ENCODE measurements at regions not wholly inside any gene's neighbourhood (a gene's known extent, or its start where the extent isn't known, plus 50 kb on each side); places are given as distances from the start of the nearest gene placed in this dataset.

DNA sequence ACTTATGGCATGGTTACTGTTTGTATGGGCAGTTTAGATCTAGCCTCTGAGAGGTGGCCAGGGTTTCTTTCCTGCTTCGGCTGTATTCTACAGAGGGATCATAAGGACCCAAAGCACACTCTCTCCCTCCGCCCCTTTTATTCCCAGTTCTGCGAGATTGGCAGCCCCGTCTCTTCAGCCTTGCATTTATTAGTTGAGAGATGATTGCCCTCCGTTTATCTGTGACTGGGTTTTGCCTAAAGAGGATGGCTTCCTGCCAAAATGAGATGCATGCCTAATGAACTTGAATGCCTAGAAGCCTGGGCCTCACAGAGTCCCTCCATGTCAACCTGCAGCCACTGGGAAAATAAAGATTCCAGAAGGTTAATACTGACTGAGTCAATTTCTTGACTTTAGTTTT lies 97.1 kb upstream of the CHL1 start:
- no peaks in the 10 kb centered on the region for H3K9me3 Mint-ChIP-seq
- no peak overlapping the region for H3K4me3 Mint-ChIP-seq
- H3K36me3 Mint-ChIP-seq (ENCODE audit: low read depth): no peaks in the 10 kb centered on the region
- Histone ChIP-seq H3K4me1 (ENCODE audit: control insufficient read depth, insufficient read depth, low read length) (no peaks in the 10 kb centered on the region), H3K36me3 (ENCODE audit: control insufficient read depth, insufficient read depth, low read length) (no peaks in the 10 kb centered on the region), H3K4me3 (ENCODE audit: low read length) (no peak overlapping the region), H3K9ac (ENCODE audit: extremely low read depth, low read length, poor library complexity, severe bottlenecking) (no peak overlapping the region), H3K27ac (ENCODE audit: low read depth, low read length) (no peak overlapping the region), H3K27me3 (ENCODE audit: control insufficient read depth, insufficient read depth, low read length, poor library complexity, severe bottlenecking) (no peaks in the 10 kb centered on the region), H3K9me3 (ENCODE audit: control insufficient read depth, low read length) (peaks cover 89% of the 10 kb centered on the region)
- WGBS, 2 experiments (ENCODE audit: insufficient coverage in 1 of 2, insufficient read length in 1 of 2): 69 to 71% methylated on average over 4 to 5 of the region's 5 CpGs
- no peaks in the 10 kb centered on the region for H3K27me3 Mint-ChIP-seq (ENCODE audit: insufficient read depth)
- no peaks in the 10 kb centered on the region for H3K4me1 Mint-ChIP-seq
- TF ChIP-seq, protein P1, sequence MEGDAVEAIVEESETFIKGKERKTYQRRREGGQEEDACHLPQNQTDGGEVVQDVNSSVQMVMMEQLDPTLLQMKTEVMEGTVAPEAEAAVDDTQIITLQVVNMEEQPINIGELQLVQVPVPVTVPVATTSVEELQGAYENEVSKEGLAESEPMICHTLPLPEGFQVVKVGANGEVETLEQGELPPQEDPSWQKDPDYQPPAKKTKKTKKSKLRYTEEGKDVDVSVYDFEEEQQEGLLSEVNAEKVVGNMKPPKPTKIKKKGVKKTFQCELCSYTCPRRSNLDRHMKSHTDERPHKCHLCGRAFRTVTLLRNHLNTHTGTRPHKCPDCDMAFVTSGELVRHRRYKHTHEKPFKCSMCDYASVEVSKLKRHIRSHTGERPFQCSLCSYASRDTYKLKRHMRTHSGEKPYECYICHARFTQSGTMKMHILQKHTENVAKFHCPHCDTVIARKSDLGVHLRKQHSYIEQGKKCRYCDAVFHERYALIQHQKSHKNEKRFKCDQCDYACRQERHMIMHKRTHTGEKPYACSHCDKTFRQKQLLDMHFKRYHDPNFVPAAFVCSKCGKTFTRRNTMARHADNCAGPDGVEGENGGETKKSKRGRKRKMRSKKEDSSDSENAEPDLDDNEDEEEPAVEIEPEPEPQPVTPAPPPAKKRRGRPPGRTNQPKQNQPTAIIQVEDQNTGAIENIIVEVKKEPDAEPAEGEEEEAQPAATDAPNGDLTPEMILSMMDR (conservative IDR thresholded peaks at IDR 0.05): no peak
- H3K27ac Mint-ChIP-seq: no peak overlapping the region
- no peak for DNase-seq

DNA sequence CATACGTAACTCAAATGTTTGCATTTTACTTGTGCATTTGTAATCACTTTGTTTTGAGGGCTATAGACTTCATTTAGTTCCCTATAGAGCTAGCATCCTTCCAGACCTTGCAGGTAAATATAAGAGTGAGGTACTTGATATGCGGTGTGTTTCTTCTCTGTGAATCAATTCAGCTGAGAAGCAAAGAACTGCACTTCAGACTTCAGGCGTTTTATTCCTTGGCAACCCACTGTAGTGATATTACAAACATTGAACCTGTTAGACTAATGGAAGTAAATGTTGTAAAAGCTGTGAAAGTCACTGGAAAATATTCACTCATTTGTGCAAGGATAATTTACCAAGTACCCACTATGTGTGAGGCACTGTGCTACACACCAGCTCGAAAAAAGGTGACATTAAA lies 94.1 kb upstream of the CHL1 start:
- Mint-ChIP-seq H3K4me3 (no peak overlapping the region), H3K27ac (no peak overlapping the region), H3K4me1 (peaks cover 12% of the 10 kb centered on the region), H3K27me3 (ENCODE audit: insufficient read depth) (no peaks in the 10 kb centered on the region), H3K36me3 (ENCODE audit: low read depth) (no peaks in the 10 kb centered on the region), H3K9me3 (no peaks in the 10 kb centered on the region)
- Histone ChIP-seq H3K27ac (ENCODE audit: low read depth, low read length) (no peak overlapping the region), H3K27me3 (ENCODE audit: control insufficient read depth, insufficient read depth, low read length, poor library complexity, severe bottlenecking) (no peaks in the 10 kb centered on the region), H3K36me3 (ENCODE audit: control insufficient read depth, insufficient read depth, low read length) (no peaks in the 10 kb centered on the region), H3K9ac (ENCODE audit: extremely low read depth, low read length, poor library complexity, severe bottlenecking) (no peak overlapping the region), H3K9me3 (ENCODE audit: control insufficient read depth, low read length) (peaks cover 85% of the 10 kb centered on the region), H3K4me3 (ENCODE audit: low read length) (no peak overlapping the region), H3K4me1 (ENCODE audit: control insufficient read depth, insufficient read depth, low read length) (no peaks in the 10 kb centered on the region)
- WGBS, 2 experiments (ENCODE audit: insufficient coverage in 1 of 2, insufficient read length in 1 of 2): 78 to 95% methylated on average over 2 to 4 of the region's 4 CpGs
- DNase-seq: no peak
- TF ChIP-seq, protein P1 (conservative IDR thresholded peaks at IDR 0.05): no peak

DNA sequence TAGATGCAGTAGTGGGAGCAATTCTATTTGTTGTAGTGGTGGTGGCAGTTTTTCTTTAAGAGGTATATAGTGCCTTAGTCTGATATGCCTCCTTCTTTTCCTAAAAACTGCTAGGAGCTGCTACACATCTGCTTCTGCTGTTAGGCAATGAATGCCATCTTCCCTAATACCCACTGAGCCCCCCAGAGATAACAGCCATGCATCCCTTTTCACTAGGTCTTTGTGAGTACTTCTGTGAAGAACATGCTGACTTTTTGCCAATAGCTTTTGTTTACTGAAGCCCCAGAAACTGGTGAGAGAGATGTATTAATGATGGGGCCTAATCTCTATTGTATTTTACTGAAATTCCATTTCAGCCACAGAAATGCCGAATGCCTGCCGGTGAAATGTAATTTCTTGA lies 92.6 kb upstream of the CHL1 start:
- H3K9me3 ChIP-seq (ENCODE audit: control insufficient read depth, low read length): peaks cover 87% of the 10 kb centered on the region
- H3K9ac ChIP-seq (ENCODE audit: extremely low read depth, low read length, poor library complexity, severe bottlenecking): no peak overlapping the region
- H3K27ac ChIP-seq (ENCODE audit: low read depth, low read length): no peak overlapping the region
- H3K4me1 Mint-ChIP-seq: peaks cover 12% of the 10 kb centered on the region
- H3K4me1 ChIP-seq (ENCODE audit: control insufficient read depth, insufficient read depth, low read length): no peaks in the 10 kb centered on the region
- H3K4me3 Mint-ChIP-seq: no peak overlapping the region
- TF ChIP-seq, protein P1 (conservative IDR thresholded peaks at IDR 0.05): no peak
- H3K27me3 Mint-ChIP-seq (ENCODE audit: insufficient read depth): no peaks in the 10 kb centered on the region
- H3K36me3 ChIP-seq (ENCODE audit: control insufficient read depth, insufficient read depth, low read length): no peaks in the 10 kb centered on the region
- no peaks in the 10 kb centered on the region for H3K9me3 Mint-ChIP-seq
- H3K4me3 ChIP-seq (ENCODE audit: low read length): no peak overlapping the region
- no peak for DNase-seq
- H3K36me3 Mint-ChIP-seq (ENCODE audit: low read depth): no peaks in the 10 kb centered on the region
- no peak overlapping the region for H3K27ac Mint-ChIP-seq
- WGBS, 2 experiments (ENCODE audit: insufficient coverage in 1 of 2, insufficient read length in 1 of 2): 92% methylated on average over 2 of the region's 2 CpGs; no CpG with 5 or more reads in 1 of the 2 experiments
- H3K27me3 ChIP-seq (ENCODE audit: control insufficient read depth, insufficient read depth, low read length, poor library complexity, severe bottlenecking): no peaks in the 10 kb centered on the region

Data from endodermal cell (in vitro differentiated cells).